Activated CD4-positive, alpha-beta T cell treated with anti-CD3 and anti-CD28 coated beads for 36 hours (primary cell): ENCODE measurements at regions not wholly inside any gene's neighbourhood (a gene's known extent, or its start where the extent isn't known, plus 50 kb on each side); places are given as distances from the start of the nearest gene placed in this dataset.

Experiments used
- ATAC-seq: fragments of 200-7000 bp; cut with Tn5 transposase; one replicate; pipeline ENCODE4 v1.10.0; 2021; ENCODE audit warnings: mild to moderate bottlenecking, moderate library complexity
- CTCF ChIA-PET: fragments of 350-600 bp; sonication (Branson Sonifier 250); formaldehyde crosslinking; loops from one replicate; lab custom pipeline; 2021; ENCODE audit warnings: antibody characterized with exemption; lab: Charles Lee
- POLR2A ChIA-PET: fragments of 350-600 bp; sonication (Branson Sonifier 250); formaldehyde crosslinking; loops from one replicate; lab custom pipeline; 2021; ENCODE audit warnings: antibody characterized with exemption, inconsistent platforms; lab: Charles Lee
- DNase-seq: peaks from one replicate; pipeline ENCODE4 v3.0.0-alpha.2; 2020
- H3K27ac Mint-ChIP-seq: one replicate; pipeline ENCODE4 v1.8.0; 2021; ENCODE audit warnings: mixed read lengths
- H3K27me3 Mint-ChIP-seq: one replicate; pipeline ENCODE4 v1.8.0; 2021; ENCODE audit warnings: mixed read lengths
- H3K36me3 Mint-ChIP-seq: one replicate; pipeline ENCODE4 v1.8.0; 2021; ENCODE audit warnings: low read depth, mixed read lengths
- H3K4me1 Mint-ChIP-seq: one replicate; pipeline ENCODE4 v1.8.0; 2021; ENCODE audit warnings: mixed read lengths
- H3K4me3 Mint-ChIP-seq: one replicate; pipeline ENCODE4 v1.8.0; 2021; ENCODE audit warnings: mild to moderate bottlenecking, moderate library complexity, mixed read lengths
- H3K9me3 Mint-ChIP-seq: one replicate; pipeline ENCODE4 v1.8.0; 2021; ENCODE audit warnings: low read depth, mixed read lengths
- intact Hi-C, 2 experiments: fragments of 100-400 bp; cut with DNase I in 1 of 2; cut with micrococcal nuclease in 1 of 2; formaldehyde crosslinking; loops; one replicate each; pipeline versions ENCODE4 v1.14.2 to v1.15.1; 2022 to 2024; cut with DNase I, micrococcal nuclease

GRCh38 chr2:120565929-120566328 is 169.7 kb upstream of the GLI2 start:
- Mint-ChIP-seq H3K9me3 (no peaks in the 10 kb centered on the region), H3K4me1 (no peaks in the 10 kb centered on the region), H3K4me3 (no peak overlapping the region), H3K27me3 (peaks cover 2% of the 10 kb centered on the region), H3K36me3 (no peaks in the 10 kb centered on the region), H3K27ac (no peak overlapping the region)
- no peak for ATAC-seq
- CTCF ChIA-PET = no interaction called here
- DNase-seq = no peak
- POLR2A ChIA-PET = no interaction called here
- intact Hi-C loops = no loop called here

DNA sequence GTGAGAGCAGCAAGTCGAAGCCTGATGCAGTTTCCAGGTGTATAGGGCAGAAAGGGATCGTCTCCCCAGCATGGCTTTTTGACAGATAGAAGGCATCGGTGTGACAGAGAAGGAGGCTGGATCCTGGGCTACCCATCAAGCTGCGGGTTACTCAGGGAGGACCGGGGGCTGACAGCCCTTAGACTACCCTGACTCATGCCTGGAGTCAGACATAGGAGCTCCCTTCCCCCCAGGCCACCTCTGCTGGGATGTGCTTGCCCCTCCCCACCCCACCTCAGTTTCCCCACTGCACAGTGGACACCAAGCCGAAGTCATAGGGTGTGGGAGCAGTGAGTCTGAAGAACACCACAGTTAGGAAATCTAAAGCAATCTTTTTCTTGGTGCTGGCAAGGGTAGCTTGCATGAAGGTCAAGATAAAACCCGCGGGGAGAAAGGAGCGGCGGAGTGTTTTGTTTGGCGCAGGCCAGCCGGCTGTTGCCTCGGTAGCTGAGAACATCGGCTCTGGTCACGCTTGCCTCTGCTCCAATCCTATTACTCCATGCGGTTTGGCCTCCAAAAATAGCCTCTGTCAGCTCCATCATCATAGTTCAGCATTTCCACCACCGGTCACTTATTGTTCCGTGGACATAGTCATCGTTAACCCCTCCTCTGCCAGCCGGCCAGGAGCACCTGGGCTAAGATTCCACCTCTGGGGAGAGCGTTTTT is 169.2 kb upstream of the GLI2 start:
- H3K27me3 Mint-ChIP-seq = peaks cover 2% of the 10 kb centered on the region
- ChIA-PET CTCF (no interaction called here), POLR2A (no interaction called here)
- H3K4me3 Mint-ChIP-seq = no peak overlapping the region
- H3K36me3 Mint-ChIP-seq = no peaks in the 10 kb centered on the region
- H3K9me3 Mint-ChIP-seq = no peaks in the 10 kb centered on the region
- DNase-seq = no peak
- ATAC-seq = no peak
- H3K27ac Mint-ChIP-seq = no peak overlapping the region
- no peaks in the 10 kb centered on the region for H3K4me1 Mint-ChIP-seq
- intact Hi-C loops = no loop called here

DNA sequence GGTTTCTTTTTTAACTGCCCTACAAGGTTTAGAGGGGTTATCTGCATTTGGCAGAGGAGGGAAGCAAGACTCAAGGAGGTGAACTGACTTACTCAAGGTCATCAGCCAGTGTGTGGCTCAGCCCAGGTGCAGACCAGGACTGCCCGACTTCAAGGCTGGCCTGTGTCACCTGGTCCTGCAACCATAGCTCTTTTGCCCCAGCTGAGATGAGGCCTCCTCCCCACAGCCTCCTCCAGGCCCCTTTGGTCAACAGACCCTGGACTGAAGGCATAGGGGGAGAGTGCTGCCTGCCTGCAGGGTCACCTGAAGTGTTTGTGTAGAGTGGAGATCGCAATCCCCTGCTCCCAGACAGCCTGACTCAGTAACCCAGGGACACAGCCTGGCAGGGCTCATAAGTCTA is 168.5 kb upstream of the GLI2 start:
- ATAC-seq (no peak), DNase-seq (no peak)
- H3K27ac Mint-ChIP-seq = no peak overlapping the region
- no peaks in the 10 kb centered on the region for H3K4me1 Mint-ChIP-seq
- ChIA-PET POLR2A (no interaction called here), CTCF (no interaction called here)
- H3K4me3 Mint-ChIP-seq = no peak overlapping the region
- H3K27me3 Mint-ChIP-seq = peaks cover 2% of the 10 kb centered on the region
- no peaks in the 10 kb centered on the region for H3K36me3 Mint-ChIP-seq
- intact Hi-C loops = no loop called here
- H3K9me3 Mint-ChIP-seq = no peaks in the 10 kb centered on the region

GRCh38 chr2:120568089-120568974 is 167.3 kb upstream of the GLI2 start:
- H3K4me1 Mint-ChIP-seq = no peaks in the 10 kb centered on the region
- peaks cover 2% of the 10 kb centered on the region for H3K27me3 Mint-ChIP-seq
- intact Hi-C loops = no loop called here
- POLR2A ChIA-PET = no interaction called here
- no peak overlapping the region for H3K27ac Mint-ChIP-seq
- DNase-seq (no peak), ATAC-seq (no peak)
- H3K4me3 Mint-ChIP-seq = no peak overlapping the region
- H3K9me3 Mint-ChIP-seq = no peaks in the 10 kb centered on the region
- CTCF ChIA-PET = no interaction called here
- no peaks in the 10 kb centered on the region for H3K36me3 Mint-ChIP-seq

GRCh38 chr2:120568975-120569268 is 166.7 kb upstream of the GLI2 start:
- H3K4me3 Mint-ChIP-seq = no peak overlapping the region
- H3K36me3 Mint-ChIP-seq = no peaks in the 10 kb centered on the region
- no peaks in the 10 kb centered on the region for H3K9me3 Mint-ChIP-seq
- no peak for ATAC-seq
- no peaks in the 10 kb centered on the region for H3K4me1 Mint-ChIP-seq
- intact Hi-C loops = no loop called here
- H3K27ac Mint-ChIP-seq = no peak overlapping the region
- peaks cover 2% of the 10 kb centered on the region for H3K27me3 Mint-ChIP-seq
- CTCF ChIA-PET = no interaction called here
- DNase-seq = no peak
- POLR2A ChIA-PET = no interaction called here

DNA sequence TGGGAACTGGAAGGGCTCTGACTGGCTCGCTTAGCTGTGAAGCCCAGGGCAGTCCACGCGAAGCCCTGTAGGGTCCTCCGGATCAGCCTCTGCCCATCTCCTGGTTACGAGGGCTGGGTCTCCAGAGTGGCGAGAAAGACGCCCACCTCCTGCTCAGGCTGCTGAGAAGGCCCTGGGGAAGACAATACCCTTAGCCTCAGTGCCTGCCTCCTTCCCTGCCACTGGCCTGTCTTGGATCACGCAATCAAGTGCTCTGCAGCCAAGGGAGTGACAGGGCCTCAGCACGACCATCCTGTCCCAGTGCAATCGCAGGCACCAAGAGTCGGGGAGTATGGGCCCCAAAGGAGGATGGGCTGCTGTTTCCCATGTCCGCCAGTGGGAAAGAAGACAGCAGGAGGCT is 165.7 kb upstream of the GLI2 start:
- H3K9me3 Mint-ChIP-seq = no peaks in the 10 kb centered on the region
- ChIA-PET POLR2A (interaction anchor here (1.1 kb wide), 1 partner anchor 11 kb away, joined by 10 read pairs; no protein-coding TSS in a partner anchor), CTCF (no interaction called here)
- peaks cover 4% of the 10 kb centered on the region for H3K27me3 Mint-ChIP-seq
- ATAC-seq = no peak
- H3K36me3 Mint-ChIP-seq = no peaks in the 10 kb centered on the region
- no peak overlapping the region for H3K27ac Mint-ChIP-seq
- no peak overlapping the region for H3K4me3 Mint-ChIP-seq
- no peaks in the 10 kb centered on the region for H3K4me1 Mint-ChIP-seq
- intact Hi-C loops = no loop called here
- DNase-seq = no peak

DNA sequence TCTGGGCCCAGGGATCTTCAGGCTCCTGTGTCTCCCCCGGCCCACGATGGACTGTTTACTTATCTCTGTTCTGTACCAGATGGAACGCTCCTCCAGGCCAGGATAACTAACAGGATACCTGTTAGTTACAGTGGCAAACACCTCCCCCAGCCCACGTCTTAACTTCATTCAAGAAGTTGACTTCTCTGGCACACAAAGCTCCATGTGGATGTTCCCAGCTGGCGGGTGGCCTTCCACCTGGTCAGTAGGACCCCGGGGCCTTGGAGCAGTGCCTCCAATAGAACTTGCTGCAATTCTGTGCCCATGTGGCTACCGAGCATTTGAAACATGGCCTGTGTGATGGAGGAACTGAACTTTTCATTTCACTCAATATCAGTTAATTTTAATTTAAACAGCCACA is 165.1 kb upstream of the GLI2 start:
- Mint-ChIP-seq H3K36me3 (no peaks in the 10 kb centered on the region), H3K4me1 (no peaks in the 10 kb centered on the region), H3K9me3 (no peaks in the 10 kb centered on the region), H3K27me3 (peaks cover 5% of the 10 kb centered on the region), H3K4me3 (no peak overlapping the region), H3K27ac (no peak overlapping the region)
- POLR2A ChIA-PET = interaction anchor here (1.1 kb wide), 1 partner anchor 10 kb away, joined by 10 read pairs; no protein-coding TSS in a partner anchor
- no peak for DNase-seq
- CTCF ChIA-PET = no interaction called here
- ATAC-seq = no peak
- intact Hi-C loops = no loop called here

GRCh38 chr2:120571015-120571728 is 164.5 kb upstream of the GLI2 start:
- Mint-ChIP-seq H3K27me3 (peaks cover 8% of the 10 kb centered on the region), H3K27ac (no peak overlapping the region), H3K4me1 (no peaks in the 10 kb centered on the region), H3K36me3 (no peaks in the 10 kb centered on the region), H3K9me3 (no peaks in the 10 kb centered on the region), H3K4me3 (no peak overlapping the region)
- intact Hi-C loops = no loop called here
- ChIA-PET POLR2A (interaction anchor here (0.6 to 1.1 kb wide), 2 partner anchors 10 to 62 kb away, joined by 3 to 10 read pairs; no protein-coding TSS in a partner anchor), CTCF (no interaction called here)
- DNase-seq (no peak), ATAC-seq (no peak)

DNA sequence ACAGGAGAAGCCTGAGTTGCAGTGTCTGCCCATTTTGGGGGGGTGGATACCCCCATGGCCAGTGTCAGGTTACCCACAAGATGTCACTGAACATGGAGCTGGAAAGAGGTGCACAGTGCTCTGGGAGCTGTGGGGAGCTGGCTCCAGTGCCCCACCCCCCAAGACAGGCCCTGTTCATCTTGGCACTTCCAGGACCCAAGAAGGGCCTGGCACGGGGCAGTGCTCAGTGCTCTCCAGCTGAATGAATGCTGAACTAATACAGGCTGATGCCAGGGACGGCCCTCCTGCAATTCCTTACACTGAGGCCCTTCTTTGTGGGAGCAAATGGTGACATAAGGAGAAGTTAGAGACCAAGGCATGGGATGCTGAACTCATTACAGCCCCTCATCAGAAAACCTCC is 163.4 kb upstream of the GLI2 start:
- Mint-ChIP-seq H3K27ac (no peak overlapping the region), H3K27me3 (peaks cover 13% of the 10 kb centered on the region), H3K4me3 (no peak overlapping the region), H3K9me3 (no peaks in the 10 kb centered on the region), H3K36me3 (no peaks in the 10 kb centered on the region), H3K4me1 (no peaks in the 10 kb centered on the region)
- DNase-seq (no peak), ATAC-seq (no peak)
- POLR2A ChIA-PET = no interaction called here
- intact Hi-C loops = no loop called here
- CTCF ChIA-PET = no interaction called here

GRCh38 chr2:120574620-120575019 is 161.0 kb upstream of the GLI2 start:
- intact Hi-C loops = no loop called here
- Mint-ChIP-seq H3K9me3 (no peaks in the 10 kb centered on the region), H3K36me3 (no peaks in the 10 kb centered on the region), H3K27ac (no peak overlapping the region), H3K27me3 (peaks cover 14% of the 10 kb centered on the region), H3K4me3 (no peak overlapping the region), H3K4me1 (no peaks in the 10 kb centered on the region)
- CTCF ChIA-PET = interaction anchor here (0.9 kb wide), 1 partner anchor 106 kb away, joined by 3 read pairs; no protein-coding TSS in a partner anchor
- no peak for DNase-seq
- no peak for ATAC-seq
- POLR2A ChIA-PET = no interaction called here

DNA sequence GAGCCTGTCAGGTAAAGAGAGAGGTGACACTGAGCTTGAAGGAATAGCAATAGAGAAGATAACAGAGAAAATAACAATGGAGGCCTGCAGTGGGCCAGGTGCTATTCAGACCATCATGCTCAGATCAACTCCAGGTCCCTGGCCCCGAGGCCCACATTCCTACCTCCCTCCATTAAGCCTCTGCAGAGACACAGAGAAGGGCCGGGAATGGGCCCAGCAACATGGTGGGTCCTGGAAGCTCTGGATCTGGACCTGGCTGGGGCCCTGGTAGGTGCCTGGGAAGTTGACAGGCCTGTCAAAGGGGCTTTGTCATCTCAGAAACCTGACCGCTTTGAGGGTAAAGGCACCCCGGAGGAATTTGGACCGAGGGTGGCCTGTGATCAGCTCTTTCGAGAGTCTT is 159.7 kb upstream of the GLI2 start:
- peaks cover 17% of the 10 kb centered on the region for H3K27me3 Mint-ChIP-seq
- no peaks in the 10 kb centered on the region for H3K9me3 Mint-ChIP-seq
- CTCF ChIA-PET = no interaction called here
- no peaks in the 10 kb centered on the region for H3K36me3 Mint-ChIP-seq
- DNase-seq = no peak
- no peak overlapping the region for H3K4me3 Mint-ChIP-seq
- POLR2A ChIA-PET = no interaction called here
- no peak overlapping the region for H3K27ac Mint-ChIP-seq
- H3K4me1 Mint-ChIP-seq = no peaks in the 10 kb centered on the region
- intact Hi-C loops = no loop called here
- ATAC-seq = no peak
